NCI-H2227 (cell line): ENCODE measurements at regions not wholly inside any gene's neighbourhood (a gene's known extent, or its start where the extent isn't known, plus 50 kb on each side); places are given as distances from the start of the nearest gene placed in this dataset.
"Not testable (repeated sequence)": the region's sequence is repeated elsewhere in the genome, so short reads cannot be mapped to it uniquely, and the experiment has no call there.

Experiments used
- DNase-seq: peaks from one replicate; lab custom pipeline; 2025; ENCODE audit not compliant: unreplicated experiment; lab: John Stamatoyannopoulos, UW

GRCh38 chr5:91285062-91285461 lies 98.1 kb downstream of the ARRDC3 start:
- not testable (repeated sequence) for DNase-seq

GRCh38 chr5:91283899-91284298 lies 99.2 kb downstream of the ARRDC3 start:
- no peak for DNase-seq

- DNase-seq = no peak
Observed at GRCh38 chr5:91283326-91283725, 99.8 kb downstream of the ARRDC3 start.

- DNase-seq = no peak
Observed at GRCh38 chr5:91282210-91282609, 100.9 kb downstream of the ARRDC3 start.

- DNase-seq = no peak
Observed at GRCh38 chr5:91281401-91281800, 101.7 kb downstream of the ARRDC3 start.

GRCh38 chr5:91280362-91281269 lies 102.5 kb downstream of the ARRDC3 start:
- peak; percentile 90 for DNase-seq

- no peak for DNase-seq
Observed at GRCh38 chr5:91277840-91278239, 105.3 kb downstream of the ARRDC3 start.

GRCh38 chr5:91277093-91277626 lies 106.0 kb downstream of the ARRDC3 start:
- peak; percentile 0 for DNase-seq

- no peak for DNase-seq
Observed at GRCh38 chr5:91272858-91273257, 110.3 kb downstream of the ARRDC3 start.

GRCh38 chr5:91271999-91272398 lies 111.1 kb downstream of the ARRDC3 start:
- no peak for DNase-seq

GRCh38 chr5:91269198-91269597 lies 113.9 kb downstream of the ARRDC3 start:
- no peak for DNase-seq

- DNase-seq = no peak
Observed at GRCh38 chr5:91266184-91266705, 116.9 kb downstream of the ARRDC3 start.

- DNase-seq = no peak
Observed at GRCh38 chr5:91264311-91265051, 118.6 kb downstream of the ARRDC3 start.

GRCh38 chr5:91263898-91264297 lies 119.2 kb downstream of the ARRDC3 start:
- DNase-seq = no peak

- DNase-seq = no peak
Observed at GRCh38 chr5:91257301-91257700, 125.8 kb downstream of the ARRDC3 start.

- no peak for DNase-seq
Observed at GRCh38 chr5:91256142-91256524, 127.0 kb downstream of the ARRDC3 start.

GRCh38 chr5:91255396-91256141 lies 127.5 kb downstream of the ARRDC3 start:
- DNase-seq = no peak

GRCh38 chr5:91252916-91253315 lies 130.2 kb downstream of the ARRDC3 start:
- no peak for DNase-seq

- DNase-seq = no peak
Observed at GRCh38 chr5:91245871-91246270, 137.2 kb downstream of the ARRDC3 start.

- no peak for DNase-seq
Observed at GRCh38 chr5:91245074-91245452, 138.1 kb downstream of the ARRDC3 start.
